Heart right ventricle (tissue), 16 donors: ENCODE measurements at regions not wholly inside any gene's neighbourhood (a gene's known extent, or its start where the extent isn't known, plus 50 kb on each side); places are given as distances from the start of the nearest gene placed in this dataset.

Experiments
- ATAC-seq, 8 donors: fragments of 200-7000 bp; cut with Tn5 transposase; one replicate each; pipeline ENCODE4 v1.9.1; 2020; ENCODE audit warnings: mild to moderate bottlenecking in 8 of 8, moderate library complexity in 8 of 8, moderate number of reproducible peaks in 1 of 8
- DNase-seq, 2 donors: peaks; one replicate each; pipeline ENCODE4 v3.0.0-alpha.2; 2020
- H3K27ac ChIP-seq, 10 donors: fragments of 200-600 bp; sonication (generic) in 2 of 10; one replicate each; pipeline versions ENCODE4 v1.5.0 to v1.8.0; 2020 to 2022; ENCODE audit warnings: mild to moderate bottlenecking in 3 of 10
- H3K27me3 ChIP-seq, 7 donors: fragments of 200-600 bp; one replicate each; pipeline ENCODE4 v1.8.0; 2021 to 2022; ENCODE audit warnings: mild to moderate bottlenecking in 2 of 7
- H3K36me3 ChIP-seq, 9 donors: fragments of 200-600 bp; sonication (generic) in 1 of 9; one replicate each; pipeline versions ENCODE4 v1.5.0 to v1.8.0; 2020 to 2022; ENCODE audit warnings: mild to moderate bottlenecking in 2 of 9
- H3K4me1 ChIP-seq, 9 donors: fragments of 200-600 bp; sonication (generic) in 1 of 9; one replicate each; pipeline versions ENCODE4 v1.5.0 to v1.8.0; 2020 to 2022; ENCODE audit warnings: mild to moderate bottlenecking in 4 of 9
- H3K4me3 ChIP-seq, 10 donors: fragments of 200-600 bp; sonication (generic) in 2 of 10; one replicate each; pipeline versions ENCODE4 v1.5.0 to v1.8.0; 2020 to 2022; ENCODE audit warnings: mild to moderate bottlenecking in 7 of 10, moderate library complexity in 2 of 10
- H3K9me3 ChIP-seq, 11 donors: fragments of 200-600 bp in 10 of 11; sonication (generic) in 2 of 11; one replicate each; pipeline versions ENCODE4 v1.5.0 to v1.8.0; 2013 to 2022; ENCODE audit warnings: mild to moderate bottlenecking in 2 of 11, control low read depth in 1 of 11, moderate library complexity in 1 of 11
- CTCF ChIP-seq, 9 donors: fragments of 200-600 bp; sonication (generic) in 2 of 9; IDR thresholded peaks; one replicate each; pipeline versions ENCODE4 v1.5.0 to v1.8.0; 2021 to 2022; ENCODE audit warnings: antibody characterized with exemption in 9 of 9, mild to moderate bottlenecking in 5 of 9, moderate library complexity in 1 of 9
- WGBS, 2 donors: extraction: QIAGEN DNeasy Blood & Tissue Kit; methylation state at CpG; one replicate each; pipeline ENCODE4 v1.1.7; 2013; ENCODE audit warnings: inconsistent platforms in 1 of 2; 5-methylcytosine and 5-hydroxymethylcytosine counted together
- intact Hi-C, 10 donors: fragments of 100-400 bp; cut with DNase I; formaldehyde crosslinking; loops; one replicate each; pipeline versions ENCODE4 v1.11.1 to v1.14.2; 2022
- donor health status: Arrhythmogenic right ventricular cardiomyopathy.
- donor health status: ischemic (EF 13 %, LVEDD 7.1; RV severe dilation, severe dysfunction).
- donor health status: healthy with polysubstance abuse.
- donor health status: DM: no; HTN: yes; CAD: no.
- donor health status: DM: no; HTN: no; CAD: no.
- donor health status: ischemic (EF 25% LVEDD 6.9; RV normal size, moderate dysfunction).
- donor health status: ischemic (EF 25% LVEDD 5.7; RV mildly dilated, moderate dysfunction).
- donor health status: healthy.
- donor health status: DM: yes; HTN: yes; CAD: no.
- donor health status: Ischemic cardiomyopathy.
- donor health status: ischemic (EF 35%, LVEDD 5.7; RV mildly dilated, moderate dysfunction).
- donor health status: nonischemic (EF 11% LVEDD 7.7; RV severe dilation, severe dysfunction).
- donor health status: DM: yes; HTN: yes; CAD: no.
- donor health status: PGD.
- donor health status: ischemic (EF 29% LVEDD 5.4; RV normal size, mild dysfunction).
- donor health status: nonischemic (EF 23%, LVEDD 6.1; RV moderate dilation, normal function).

- 87 to 89% methylated on average over 2 of the region's 2 CpGs for WGBS, 2 donors
- Histone ChIP-seq H3K27me3 (no peaks in the 10 kb centered on the region), H3K4me1 (no peaks in the 10 kb centered on the region), H3K27ac (no peak overlapping the region), H3K36me3 (no peaks in the 10 kb centered on the region), H3K9me3 (peaks cover 0 to 11% (median 0%) of the 10 kb centered on the region in 11 donors), H3K4me3 (no peak overlapping the region)
- intact Hi-C loops: no loop called here
- TF ChIP-seq CTCF (IDR thresholded peaks at IDR 0.05): no peak
- ATAC-seq (no peak), DNase-seq (no peak)
Observed at GRCh38 chr6:93828553-93828952, 409.2 kb upstream of the EPHA7 start.

DNA sequence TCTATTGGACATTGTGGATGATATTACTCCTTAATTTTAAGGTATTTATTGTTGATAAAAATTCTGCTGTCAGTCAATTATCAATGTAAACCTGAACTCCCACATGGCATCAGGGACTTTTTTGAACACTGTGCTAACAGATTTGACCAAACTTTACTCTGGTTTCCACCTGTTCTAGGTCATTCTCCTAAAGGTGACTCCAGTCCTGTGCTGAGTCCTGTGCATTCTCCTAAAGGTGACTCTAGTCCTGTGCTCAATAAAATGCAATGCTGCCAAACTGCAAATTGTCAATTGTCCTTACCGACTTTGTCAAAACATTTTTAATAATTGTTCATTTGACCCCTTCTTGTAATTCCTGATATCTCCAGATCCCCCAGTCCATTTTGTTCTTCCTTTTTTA lies 408.4 kb upstream of the EPHA7 start:
- peaks cover 0 to 11% (median 0%) of the 10 kb centered on the region in 11 donors for H3K9me3 ChIP-seq
- no peaks in the 10 kb centered on the region for H3K4me1 ChIP-seq
- intact Hi-C loops: no loop called here
- no peak overlapping the region for H3K4me3 ChIP-seq
- DNase-seq (no peak), ATAC-seq (no peak)
- no peak overlapping the region for H3K27ac ChIP-seq
- no peaks in the 10 kb centered on the region for H3K36me3 ChIP-seq
- no peak for TF ChIP-seq CTCF (IDR thresholded peaks at IDR 0.05)
- H3K27me3 ChIP-seq: no peaks in the 10 kb centered on the region
- 94 to 97% methylated on average over 1 of the region's 1 CpG for WGBS, 2 donors

DNA sequence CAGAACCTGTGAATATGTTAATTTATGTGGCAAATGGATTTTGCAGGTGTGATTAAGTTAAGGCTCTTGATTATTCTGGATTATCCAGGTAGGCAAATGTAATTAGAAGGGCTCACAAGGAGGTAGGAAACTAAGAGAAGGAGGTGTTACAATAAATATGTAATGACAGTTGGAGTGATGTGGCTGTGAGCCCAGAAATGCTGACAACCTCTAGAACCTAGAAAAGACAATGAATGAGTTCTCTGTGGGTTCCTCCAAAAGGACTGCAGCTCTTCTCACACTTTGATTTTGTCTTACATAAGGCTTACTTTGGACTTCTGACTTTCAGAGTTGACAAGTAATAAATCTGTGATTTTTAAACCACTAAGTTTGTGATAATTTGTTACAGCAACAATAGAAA lies 406.6 kb upstream of the EPHA7 start:
- Histone ChIP-seq H3K9me3 (peaks cover 0 to 11% (median 0%) of the 10 kb centered on the region in 11 donors), H3K4me3 (no peak overlapping the region), H3K4me1 (no peaks in the 10 kb centered on the region), H3K36me3 (no peaks in the 10 kb centered on the region), H3K27me3 (no peaks in the 10 kb centered on the region), H3K27ac (no peak overlapping the region)
- intact Hi-C loops: no loop called here
- no peak for ATAC-seq
- no peak for DNase-seq
- no peak for TF ChIP-seq CTCF (IDR thresholded peaks at IDR 0.05)

GRCh38 chr6:93823489-93823888 lies 404.1 kb upstream of the EPHA7 start:
- 95 to 96% methylated on average over 4 of the region's 4 CpGs for WGBS, 2 donors
- Histone ChIP-seq H3K4me3 (no peak overlapping the region), H3K4me1 (no peaks in the 10 kb centered on the region), H3K27ac (no peak overlapping the region), H3K9me3 (peaks cover 0 to 10% (median 0%) of the 10 kb centered on the region in 11 donors), H3K27me3 (no peaks in the 10 kb centered on the region), H3K36me3 (no peaks in the 10 kb centered on the region)
- ATAC-seq (no peak), DNase-seq (no peak)
- intact Hi-C loops: no loop called here
- no peak for TF ChIP-seq CTCF (IDR thresholded peaks at IDR 0.05)
